Heart left ventricle (tissue), 13 donors: ENCODE measurements at regions not wholly inside any gene's neighbourhood (a gene's known extent, or its start where the extent isn't known, plus 50 kb on each side); places are given as distances from the start of the nearest gene placed in this dataset.

Experiments used
- POLR2A ChIP-seq, 2 donors: fragments of 450-650 bp; IDR thresholded peaks; one replicate each; pipeline ENCODE4 v1.6.1; 2017; ENCODE audit warnings: antibody characterized with exemption in 2 of 2, mild to moderate bottlenecking in 2 of 2, moderate library complexity in 2 of 2
- TF ChIP-seq, protein P1 (sequence below), 12 donors: fragments of 200-600 bp; sonication (generic) in 4 of 12; IDR thresholded peaks; one replicate each; pipeline versions ENCODE4 v1.5.0 to v1.8.0; 2018 to 2022; ENCODE audit warnings: antibody characterized with exemption in 12 of 12, mild to moderate bottlenecking in 5 of 12
- donor health status: ischemic (EF 13 %, LVEDD 7.1; RV severe dilation, severe dysfunction).
- donor health status: DM: no; HTN: yes; CAD: no.
- donor health status: DM: no; HTN: no; CAD: no.
- donor health status: ischemic (EF 25% LVEDD 6.9; RV normal size, moderate dysfunction).
- donor health status: ischemic (EF 25% LVEDD 5.7; RV mildly dilated, moderate dysfunction).
- donor health status: ischemic (EF 35%, LVEDD 5.7; RV mildly dilated, moderate dysfunction).
- donor health status: nonischemic (EF 11% LVEDD 7.7; RV severe dilation, severe dysfunction).
- donor health status: DM: yes; HTN: yes; CAD: no.
- donor health status: PGD.
- donor health status: ischemic (EF 29% LVEDD 5.4; RV normal size, mild dysfunction).
- donor health status: nonischemic (EF 23%, LVEDD 6.1; RV moderate dilation, normal function).

DNA sequence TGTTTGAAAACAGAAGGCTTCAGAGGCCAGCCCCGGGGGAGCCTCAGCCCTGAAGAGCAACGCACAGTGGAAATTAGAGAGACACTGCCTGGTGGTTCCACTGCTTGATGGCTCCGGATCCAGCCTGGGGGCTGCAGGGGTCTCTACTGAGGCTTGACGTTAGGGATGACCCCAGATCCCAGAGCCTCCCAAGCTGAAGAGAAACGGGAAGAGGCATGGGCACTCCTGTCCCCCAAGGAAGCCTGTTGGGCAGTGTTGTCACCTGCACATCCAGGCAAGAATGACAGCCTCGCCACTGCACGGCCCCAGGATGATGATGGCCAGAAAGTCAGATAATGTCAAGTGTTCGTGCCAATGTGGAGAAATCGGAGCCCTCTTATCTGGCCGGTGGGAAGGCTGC, 56.8 kb upstream of the FGF3 start:
- TF ChIP-seq POLR2A (IDR thresholded peaks at IDR 0.05): no peak
- TF ChIP-seq, protein P1, sequence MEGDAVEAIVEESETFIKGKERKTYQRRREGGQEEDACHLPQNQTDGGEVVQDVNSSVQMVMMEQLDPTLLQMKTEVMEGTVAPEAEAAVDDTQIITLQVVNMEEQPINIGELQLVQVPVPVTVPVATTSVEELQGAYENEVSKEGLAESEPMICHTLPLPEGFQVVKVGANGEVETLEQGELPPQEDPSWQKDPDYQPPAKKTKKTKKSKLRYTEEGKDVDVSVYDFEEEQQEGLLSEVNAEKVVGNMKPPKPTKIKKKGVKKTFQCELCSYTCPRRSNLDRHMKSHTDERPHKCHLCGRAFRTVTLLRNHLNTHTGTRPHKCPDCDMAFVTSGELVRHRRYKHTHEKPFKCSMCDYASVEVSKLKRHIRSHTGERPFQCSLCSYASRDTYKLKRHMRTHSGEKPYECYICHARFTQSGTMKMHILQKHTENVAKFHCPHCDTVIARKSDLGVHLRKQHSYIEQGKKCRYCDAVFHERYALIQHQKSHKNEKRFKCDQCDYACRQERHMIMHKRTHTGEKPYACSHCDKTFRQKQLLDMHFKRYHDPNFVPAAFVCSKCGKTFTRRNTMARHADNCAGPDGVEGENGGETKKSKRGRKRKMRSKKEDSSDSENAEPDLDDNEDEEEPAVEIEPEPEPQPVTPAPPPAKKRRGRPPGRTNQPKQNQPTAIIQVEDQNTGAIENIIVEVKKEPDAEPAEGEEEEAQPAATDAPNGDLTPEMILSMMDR (IDR thresholded peaks at IDR 0.05): no peak
